Spleen (tissue), 11 donors: ENCODE measurements at regions not wholly inside any gene's neighbourhood (a gene's known extent, or its start where the extent isn't known, plus 50 kb on each side); places are given as distances from the start of the nearest gene placed in this dataset.

Source experiments
- DNase-seq: peaks from one replicate; pipeline ENCODE4 v3.0.0-alpha.2; 2020
- H3K27ac ChIP-seq, 8 donors: fragments of 200-600 bp; sonication (generic) in 7 of 8; 1 replicate in 4 of 8; 2 replicates in 4 of 8; pipeline versions ENCODE4 v1.5.0 to v1.8.0; 2016 to 2021; ENCODE audit warnings: inconsistent platforms in 4 of 8, mild to moderate bottlenecking in 4 of 8, moderate library complexity in 1 of 8
- H3K27me3 ChIP-seq, 7 donors: fragments of 200-600 bp; sonication (generic) in 6 of 7; replicated peaks in 1 of 7; 1 replicate in 4 of 7; 2 replicates in 3 of 7; pipeline versions ENCODE4 v1.5.0 to v1.8.0; 2016 to 2021; ENCODE audit warnings: inconsistent platforms in 3 of 7, mild to moderate bottlenecking in 1 of 7
- H3K36me3 ChIP-seq, 6 donors: fragments of 200-600 bp; sonication (generic) in 5 of 6; 1 replicate in 4 of 6; 2 replicates in 2 of 6; pipeline versions ENCODE4 v1.5.0 to v1.8.0; 2016 to 2021; ENCODE audit warnings: inconsistent platforms in 2 of 6
- H3K4me1 ChIP-seq, 6 donors: fragments of 200-600 bp; sonication (generic) in 5 of 6; 1 replicate in 3 of 6; 2 replicates in 3 of 6; pipeline versions ENCODE4 v1.5.0 to v1.8.0; 2016 to 2021; ENCODE audit warnings: inconsistent platforms in 3 of 6
- H3K4me3 ChIP-seq, 8 donors: fragments of 200-600 bp; sonication (generic) in 7 of 8; 1 replicate in 4 of 8; 2 replicates in 4 of 8; pipeline versions ENCODE4 v1.5.0 to v1.8.0; 2016 to 2021; ENCODE audit warnings: inconsistent platforms in 4 of 8, mild to moderate bottlenecking in 4 of 8, moderate library complexity in 2 of 8
- H3K9me3 ChIP-seq, 8 donors: fragments of 200-600 bp; sonication (generic) in 7 of 8; 1 replicate in 4 of 8; 2 replicates in 4 of 8; pipeline versions ENCODE4 v1.5.0 to v1.8.0; 2016 to 2021; ENCODE audit warnings: inconsistent platforms in 4 of 8
- POLR2A ChIP-seq, 3 donors: fragments of 450-650 bp; IDR thresholded peaks; one replicate each; pipeline ENCODE4 v1.5.1; 2017; ENCODE audit warnings: antibody characterized with exemption in 3 of 3, mild to moderate bottlenecking in 1 of 3
- POLR2AphosphoS5 ChIP-seq, 3 donors: sonication (generic); formaldehyde crosslinking; IDR thresholded peaks; one replicate each; pipeline ENCODE4 v1.5.1; 2017; ENCODE audit warnings: antibody characterized with exemption in 3 of 3
- WGBS, 5 donors: extraction: QIAGEN DNeasy Blood & Tissue Kit in 3 of 5; methylation state at CpG; one replicate each; pipeline versions ENCODE4 v1.1.5 to v1.1.7; 2013 to 2018; 5-methylcytosine and 5-hydroxymethylcytosine counted together
- intact Hi-C: fragments of 100-400 bp; cut with DNase I; formaldehyde crosslinking; loops from one replicate; pipeline ENCODE4 v1.15.0; 2023; ENCODE audit warnings: low total_unique reads
- TF ChIP-seq, protein P1 (sequence below), 11 experiments: fragments of 200-600 bp in 7 of 11; fragments of 450-650 bp in 4 of 11; sonication (generic) in 4 of 11; IDR thresholded peaks in 8 of 11; conservative IDR thresholded peaks in 3 of 11; 1 replicate in 7 of 11; 2 replicates in 4 of 11; pipeline versions ENCODE4 v1.4.0 to v1.8.0; 2016 to 2021; ENCODE audit warnings: antibody characterized with exemption in 11 of 11, inconsistent platforms in 4 of 11, mild to moderate bottlenecking in 1 of 11
- donor health status: healthy with polysubstance abuse.
- donor health status: DM: no; HTN: no; CAD: no; lungs with moderate emphysema.
- donor health status: DM: no; HTN: no; CAD: no.
- donor health status: Bipolar disorder and iron deficiency.
- donor health status: healthy.
- donor health status: DM: no; HTN: no; CAD: no.
- donor health status: DM: yes; HTN: yes; CAD: no.

DNA sequence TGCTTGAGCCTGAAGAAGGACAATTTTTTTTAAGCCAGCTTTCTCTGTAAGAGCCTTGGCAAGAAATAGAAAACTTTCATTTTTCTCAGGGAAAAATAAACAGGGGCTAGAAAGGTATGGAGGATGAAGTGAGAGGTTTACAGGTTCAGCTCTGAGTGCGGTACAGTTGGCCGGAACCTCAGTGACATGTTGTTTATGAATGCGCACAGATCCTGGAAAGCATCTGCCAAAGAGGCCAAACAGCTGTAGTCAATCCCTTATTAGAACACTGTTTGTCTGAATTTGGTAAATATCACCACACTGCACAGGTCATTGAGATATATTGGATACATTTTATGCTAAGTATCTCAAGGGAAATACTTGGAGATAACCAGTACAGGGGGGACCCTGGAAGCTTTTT is 561.8 kb upstream of the MDFIC2 start:
- no peaks in the 10 kb centered on the region for H3K36me3 ChIP-seq
- intact Hi-C loops: no loop called here
- H3K27ac ChIP-seq: peak overlapping the region in 1 of 8 donors; percentile 11
- peaks cover 0 to 39% (median 26%) of the 10 kb centered on the region in 8 donors for H3K9me3 ChIP-seq
- DNase-seq: no peak
- TF ChIP-seq POLR2AphosphoS5 (IDR thresholded peaks at IDR 0.05) (no peak), POLR2A (IDR thresholded peaks at IDR 0.05) (no peak)
- TF ChIP-seq, protein P1, sequence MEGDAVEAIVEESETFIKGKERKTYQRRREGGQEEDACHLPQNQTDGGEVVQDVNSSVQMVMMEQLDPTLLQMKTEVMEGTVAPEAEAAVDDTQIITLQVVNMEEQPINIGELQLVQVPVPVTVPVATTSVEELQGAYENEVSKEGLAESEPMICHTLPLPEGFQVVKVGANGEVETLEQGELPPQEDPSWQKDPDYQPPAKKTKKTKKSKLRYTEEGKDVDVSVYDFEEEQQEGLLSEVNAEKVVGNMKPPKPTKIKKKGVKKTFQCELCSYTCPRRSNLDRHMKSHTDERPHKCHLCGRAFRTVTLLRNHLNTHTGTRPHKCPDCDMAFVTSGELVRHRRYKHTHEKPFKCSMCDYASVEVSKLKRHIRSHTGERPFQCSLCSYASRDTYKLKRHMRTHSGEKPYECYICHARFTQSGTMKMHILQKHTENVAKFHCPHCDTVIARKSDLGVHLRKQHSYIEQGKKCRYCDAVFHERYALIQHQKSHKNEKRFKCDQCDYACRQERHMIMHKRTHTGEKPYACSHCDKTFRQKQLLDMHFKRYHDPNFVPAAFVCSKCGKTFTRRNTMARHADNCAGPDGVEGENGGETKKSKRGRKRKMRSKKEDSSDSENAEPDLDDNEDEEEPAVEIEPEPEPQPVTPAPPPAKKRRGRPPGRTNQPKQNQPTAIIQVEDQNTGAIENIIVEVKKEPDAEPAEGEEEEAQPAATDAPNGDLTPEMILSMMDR (IDR thresholded peaks at IDR 0.05 in 8 of 11, conservative IDR thresholded peaks at IDR 0.05 in 3 of 11): no peak
- WGBS, 5 donors: 72 to 95% (median 87%) methylated on average over 3 of the region's 3 CpGs
- H3K27me3 ChIP-seq: no peaks in the 10 kb centered on the region
- H3K4me3 ChIP-seq: no peak overlapping the region
- H3K4me1 ChIP-seq: no peaks in the 10 kb centered on the region

- DNase-seq: no peak
- Histone ChIP-seq H3K36me3 (no peaks in the 10 kb centered on the region), H3K27me3 (no peaks in the 10 kb centered on the region), H3K9me3 (peaks cover 0 to 34% (median 21%) of the 10 kb centered on the region in 8 donors), H3K4me3 (no peak overlapping the region), H3K27ac (peak overlapping the region in 2 of 8 donors; percentile 11 to 55), H3K4me1 (no peaks in the 10 kb centered on the region)
- WGBS, 5 donors: 90 to 97% (median 92%) methylated on average over 5 of the region's 5 CpGs
- intact Hi-C loops: no loop called here
- no peak for TF ChIP-seq POLR2AphosphoS5 (IDR thresholded peaks at IDR 0.05)
- TF ChIP-seq, protein P1 (IDR thresholded peaks at IDR 0.05 in 8 of 11, conservative IDR thresholded peaks at IDR 0.05 in 3 of 11): no peak
- TF ChIP-seq POLR2A (IDR thresholded peaks at IDR 0.05): no peak
Observed at GRCh38 chr3:70873686-70874085, 561.2 kb upstream of the MDFIC2 start.

DNA sequence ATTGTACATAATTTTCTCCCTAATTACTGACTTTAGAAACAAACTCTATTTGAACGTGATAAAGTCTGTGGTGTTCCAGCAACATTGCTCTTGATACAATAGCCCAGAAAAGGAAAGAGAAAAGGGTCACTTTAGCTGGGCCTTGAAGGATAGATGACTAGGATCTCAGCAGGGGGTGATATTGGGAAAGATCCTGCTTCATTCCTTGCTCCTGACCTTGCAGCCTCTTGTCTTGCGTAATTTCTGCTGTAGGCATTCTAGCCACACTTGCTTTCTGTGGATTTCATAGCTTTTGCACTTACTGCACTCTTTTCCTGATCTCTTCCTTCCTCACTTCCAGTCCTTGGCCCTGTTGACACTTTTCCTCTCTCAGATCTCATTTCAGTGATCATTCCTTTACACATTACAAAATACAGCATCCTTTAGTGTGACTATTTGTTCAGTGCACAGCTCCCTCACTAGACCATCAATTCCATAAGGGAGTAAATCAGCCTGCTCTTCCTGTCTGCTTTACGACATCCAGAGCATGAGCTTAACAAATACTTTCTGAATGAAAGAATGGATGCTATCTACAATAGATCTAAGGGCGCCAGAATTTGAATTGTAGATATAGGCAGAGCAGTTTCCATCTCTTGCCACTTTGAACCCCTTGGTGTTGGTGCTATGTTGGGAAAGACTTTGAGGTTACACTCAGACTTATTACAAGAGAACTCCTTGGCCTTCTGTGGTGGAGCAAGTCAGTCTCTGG is 559.6 kb upstream of the MDFIC2 start:
- Histone ChIP-seq H3K4me1 (no peaks in the 10 kb centered on the region), H3K36me3 (no peaks in the 10 kb centered on the region), H3K4me3 (no peak overlapping the region), H3K27ac (peak overlapping the region in 7 of 8 donors; percentile 12 to 59 (median 48)), H3K9me3 (peaks cover 0 to 20% (median 14%) of the 10 kb centered on the region in 8 donors), H3K27me3 (no peaks in the 10 kb centered on the region)
- peak in 1 of 3 donors; percentile 58 for TF ChIP-seq POLR2AphosphoS5 (IDR thresholded peaks at IDR 0.05)
- TF ChIP-seq POLR2A (IDR thresholded peaks at IDR 0.05): no peak
- TF ChIP-seq, protein P1 (IDR thresholded peaks at IDR 0.05 in 8 of 11, conservative IDR thresholded peaks at IDR 0.05 in 3 of 11): no peak
- intact Hi-C loops: no loop called here
- 68 to 82% (median 74%) methylated on average over 4 of the region's 4 CpGs for WGBS, 5 donors
- no peak for DNase-seq

- TF ChIP-seq POLR2A (IDR thresholded peaks at IDR 0.05): no peak
- TF ChIP-seq, protein P1 (IDR thresholded peaks at IDR 0.05 in 8 of 11, conservative IDR thresholded peaks at IDR 0.05 in 3 of 11): no peak
- TF ChIP-seq POLR2AphosphoS5 (IDR thresholded peaks at IDR 0.05): no peak
- H3K4me3 ChIP-seq: no peak overlapping the region
- no peak for DNase-seq
- H3K36me3 ChIP-seq: no peaks in the 10 kb centered on the region
- no peaks in the 10 kb centered on the region for H3K4me1 ChIP-seq
- intact Hi-C loops: no loop called here
- H3K27ac ChIP-seq: peak overlapping the region in 2 of 8 donors; percentile 39 to 55
- peaks cover 0 to 20% (median 14%) of the 10 kb centered on the region in 8 donors for H3K9me3 ChIP-seq
- no peaks in the 10 kb centered on the region for H3K27me3 ChIP-seq
Observed at GRCh38 chr3:70870576-70870975, 558.1 kb upstream of the MDFIC2 start.
